Endothelial cell of umbilical vein (primary cell): ENCODE measurements at regions not wholly inside any gene's neighbourhood (a gene's known extent, or its start where the extent isn't known, plus 50 kb on each side); places are given as distances from the start of the nearest gene placed in this dataset.

ENCODE experiments used
- BruUV-seq: library from RNA; stranded (reverse); fragments of 400-500 nt; replicated peaks from 2 replicates; lab custom pipeline; 2021; lab: Mats Ljungman, UMichigan
- CTCF ChIA-PET: fragments of 300-600, 350-600 bp; sonication (Branson Sonifier 250); formaldehyde crosslinking; loops from one replicate; lab custom pipeline; 2021; ENCODE audit warnings: antibody characterized with exemption, inconsistent platforms; lab: Charles Lee
- POLR2A ChIA-PET: fragments of 300-600, 350-600 bp; sonication (Branson Sonifier 250); formaldehyde crosslinking; loops from one replicate; lab custom pipeline; 2021; ENCODE audit warnings: antibody characterized with exemption, inconsistent platforms; lab: Charles Lee
- DNase-seq: peaks from one replicate; pipeline ENCODE4 v3.0.0-alpha.2; 2011; ENCODE audit warnings: low read depth, low spot score
- FAIRE-seq: peaks from 2 replicates; lab custom pipeline; 2011; peaks lifted over from hg19 to GRCh38; lab: Jason Lieb, UNC
- H2AFZ ChIP-seq: 2 replicates; pipeline ENCODE4 v1.6.0; 2012; ENCODE audit warnings: low read depth, low read length, control low read depth, inconsistent platforms
- H3K27ac ChIP-seq: 2 replicates; pipeline ENCODE4 v1.5.1; 2011; ENCODE audit warnings: low read depth, mild to moderate bottlenecking, control low read depth, low read length, moderate library complexity; ENCODE audit not compliant: insufficient read depth
- H3K27me3 ChIP-seq, 2 experiments: 2 replicates each; pipeline versions ENCODE4 v1.6.0 to v1.6.1; 2011; ENCODE audit warnings: low read length in 2 of 2, mixed read lengths in 1 of 2; ENCODE audit not compliant: control insufficient read depth in 2 of 2, insufficient read depth in 2 of 2
- H3K36me3 ChIP-seq, 2 experiments: 2 replicates in 1 of 2; 3 replicates in 1 of 2; pipeline ENCODE4 v1.5.1; 2011; ENCODE audit warnings: low read length in 2 of 2, mild to moderate bottlenecking in 1 of 2, moderate library complexity in 1 of 2; ENCODE audit not compliant: control insufficient read depth in 2 of 2, insufficient read depth in 2 of 2; ENCODE audit errors: extremely low read depth in 1 of 2
- H3K4me1 ChIP-seq: 3 replicates; pipeline ENCODE4 v1.5.1; 2011; ENCODE audit warnings: mild to moderate bottlenecking, low read length; ENCODE audit not compliant: control insufficient read depth, insufficient read depth; ENCODE audit errors: extremely low read depth
- H3K4me2 ChIP-seq: 2 replicates; pipeline ENCODE4 v1.6.1; 2011; ENCODE audit warnings: low read length, control low read depth, mixed read lengths; ENCODE audit not compliant: insufficient read depth
- H3K4me3 ChIP-seq, 3 experiments: fragments of 200-600 bp in 1 of 3; sonication (generic), shearing (Covaris generic) in 1 of 3; replicated peaks in 1 of 3; 2 replicates each; pipeline ENCODE4 v1.5.1; 2011 to 2016; ENCODE audit warnings: control low read depth in 3 of 3, low read length in 3 of 3, mild to moderate bottlenecking in 2 of 3, inconsistent platforms in 1 of 3, low read depth in 1 of 3, moderate library complexity in 1 of 3; ENCODE audit not compliant: insufficient read depth in 1 of 3
- H3K79me2 ChIP-seq: 2 replicates; pipeline ENCODE4 v1.6.0; 2012; ENCODE audit warnings: low read length, inconsistent platforms; ENCODE audit not compliant: control insufficient read depth, insufficient read depth
- H3K9ac ChIP-seq: replicated peaks from 2 replicates; pipeline ENCODE3; 2011; ENCODE audit warnings: low read length, control low read depth; ENCODE audit not compliant: insufficient read depth; ENCODE audit errors: extremely low read depth
- H3K9me1 ChIP-seq: replicated peaks from 3 replicates; pipeline ENCODE4 v1.6.0; 2011; ENCODE audit warnings: mild to moderate bottlenecking, low read length; ENCODE audit not compliant: control insufficient read depth, insufficient read depth; ENCODE audit errors: extremely low read depth
- H3K9me3 ChIP-seq: replicated peaks from 2 replicates; pipeline ENCODE4 v1.5.1; 2012; ENCODE audit warnings: low read length, inconsistent platforms; ENCODE audit not compliant: control insufficient read depth, insufficient read depth
- H4K20me1 ChIP-seq: replicated peaks from 2 replicates; pipeline ENCODE3; 2011; ENCODE audit warnings: mild to moderate bottlenecking, low read length; ENCODE audit not compliant: control insufficient read depth, insufficient read depth; ENCODE audit errors: extremely low read depth
- EZH2 ChIP-seq: IDR thresholded peaks from 2 replicates; pipeline ENCODE4 v1.6.1; 2012; ENCODE audit warnings: borderline replicate concordance, low read depth, mild to moderate bottlenecking, moderate library complexity, low read length, inconsistent platforms; ENCODE audit not compliant: severe bottlenecking
- FOS ChIP-seq: IDR thresholded peaks from 2 replicates; pipeline ENCODE4 v1.6.1; 2011; ENCODE audit warnings: mild to moderate bottlenecking, low read length, moderate library complexity, borderline replicate concordance; ENCODE audit not compliant: insufficient read depth
- GATA2 ChIP-seq: IDR thresholded peaks from 2 replicates; pipeline ENCODE4 v1.7.0; 2011; ENCODE audit warnings: low read depth, mild to moderate bottlenecking, moderate library complexity, mixed read lengths, low read length; ENCODE audit not compliant: insufficient read length, insufficient read depth
- JUN ChIP-seq: IDR thresholded peaks from 2 replicates; pipeline ENCODE4 v1.6.1; 2011; ENCODE audit warnings: borderline replicate concordance, low read depth; ENCODE audit not compliant: insufficient read length, insufficient read depth
- MAX ChIP-seq: IDR thresholded peaks from 2 replicates; pipeline ENCODE4 v1.6.1; 2011; ENCODE audit not compliant: insufficient read depth, insufficient read length
- MYC ChIP-seq: IDR thresholded peaks from one replicate; pipeline ENCODE4 v1.6.1; 2011; ENCODE audit warnings: mild to moderate bottlenecking, low read depth, low read length
- POLR2A ChIP-seq: IDR thresholded peaks from 2 replicates; pipeline ENCODE4 v1.6.1; 2012; ENCODE audit warnings: low read depth, mild to moderate bottlenecking, control low read depth, low read length
- POLR2AphosphoS5 ChIP-seq: IDR thresholded peaks from 2 replicates; pipeline ENCODE4 v1.6.1; 2012; ENCODE audit warnings: low read depth, mild to moderate bottlenecking, control low read depth, low read length, moderate library complexity; ENCODE audit not compliant: insufficient read depth
- dilution Hi-C: fragments of 300-500 bp; cut with MboI; formaldehyde crosslinking; loops from one replicate; pipeline ENCODE4 v1.15.0; 2019; ENCODE audit warnings: low sequenced_read_pairs; ENCODE audit not compliant: extremely low pct_ligation_motif_present
- intact Hi-C: fragments of 100-400 bp; cut with micrococcal nuclease; formaldehyde crosslinking; loops from one replicate; pipeline ENCODE4 v1.10.0; 2022
- TF ChIP-seq, protein P1 (sequence below), 2 donors: IDR thresholded peaks; 1 replicate in 1 of 2; 2 replicates in 1 of 2; pipeline ENCODE4 v1.5.1; 2011; ENCODE audit warnings: low read length in 2 of 2, mild to moderate bottlenecking in 2 of 2, moderate library complexity in 2 of 2, control low read depth in 1 of 2, inconsistent platforms in 1 of 2, low read depth in 1 of 2; ENCODE audit not compliant: insufficient read depth in 1 of 2; ENCODE audit errors: extremely low read depth in 1 of 2

GRCh38 chr18:4842751-4843150, 354.3 kb downstream of the AKAIN1 start:
- H3K79me2 ChIP-seq, result no peaks in the 10 kb centered on the region
- H3K9ac ChIP-seq, result no peak overlapping the region
- no peaks in the 10 kb centered on the region for H3K36me3 ChIP-seq
- BruUV-seq, result no TSS peak
- no peaks in the 10 kb centered on the region for H3K27me3 ChIP-seq
- H3K9me1 ChIP-seq, result no peaks in the 10 kb centered on the region
- ChIA-PET CTCF (no interaction called here), POLR2A (no interaction called here)
- H3K9me3 ChIP-seq, result peaks cover 5% of the 10 kb centered on the region
- dilution Hi-C loops (no loop called here), intact Hi-C loops (no loop called here)
- no peak overlapping the region for H3K4me3 ChIP-seq
- H2AFZ ChIP-seq, result no peak overlapping the region
- H4K20me1 ChIP-seq, result no peaks in the 10 kb centered on the region
- no peaks in the 10 kb centered on the region for H3K4me1 ChIP-seq
- H3K4me2 ChIP-seq, result no peak overlapping the region
- TF ChIP-seq FOS (no peak), EZH2 (no peak), POLR2AphosphoS5 (no peak), MYC (no peak), GATA2 (no peak), MAX (no peak), POLR2A (no peak), JUN (no peak)
- TF ChIP-seq, protein P1, sequence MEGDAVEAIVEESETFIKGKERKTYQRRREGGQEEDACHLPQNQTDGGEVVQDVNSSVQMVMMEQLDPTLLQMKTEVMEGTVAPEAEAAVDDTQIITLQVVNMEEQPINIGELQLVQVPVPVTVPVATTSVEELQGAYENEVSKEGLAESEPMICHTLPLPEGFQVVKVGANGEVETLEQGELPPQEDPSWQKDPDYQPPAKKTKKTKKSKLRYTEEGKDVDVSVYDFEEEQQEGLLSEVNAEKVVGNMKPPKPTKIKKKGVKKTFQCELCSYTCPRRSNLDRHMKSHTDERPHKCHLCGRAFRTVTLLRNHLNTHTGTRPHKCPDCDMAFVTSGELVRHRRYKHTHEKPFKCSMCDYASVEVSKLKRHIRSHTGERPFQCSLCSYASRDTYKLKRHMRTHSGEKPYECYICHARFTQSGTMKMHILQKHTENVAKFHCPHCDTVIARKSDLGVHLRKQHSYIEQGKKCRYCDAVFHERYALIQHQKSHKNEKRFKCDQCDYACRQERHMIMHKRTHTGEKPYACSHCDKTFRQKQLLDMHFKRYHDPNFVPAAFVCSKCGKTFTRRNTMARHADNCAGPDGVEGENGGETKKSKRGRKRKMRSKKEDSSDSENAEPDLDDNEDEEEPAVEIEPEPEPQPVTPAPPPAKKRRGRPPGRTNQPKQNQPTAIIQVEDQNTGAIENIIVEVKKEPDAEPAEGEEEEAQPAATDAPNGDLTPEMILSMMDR (IDR thresholded peaks at IDR 0.05; ENCODE audit: extremely low read depth in 1 of 2, insufficient read depth in 1 of 2, low read depth in 1 of 2, low read length in 2 of 2), result no peak
- H3K27ac ChIP-seq, result no peak overlapping the region
- DNase-seq (no peak), FAIRE-seq (no peak)
